ENCODE measurements at regions not wholly inside any gene's neighbourhood (a gene's known extent, or its start where the extent isn't known, plus 50 kb on each side); places are given as distances from the start of the nearest gene placed in this dataset.

GRCh38 chr7:112665709-112666108 is 124.5 kb downstream of the TMEM168 start (continued):
- TF ChIP-seq REST (IDR thresholded peaks at IDR 0.05; ENCODE audit: low read depth), result no peak
- no peak for TF ChIP-seq SRF (IDR thresholded peaks at IDR 0.05; ENCODE audit: low read depth)
- TF ChIP-seq FOSL1 (IDR thresholded peaks at IDR 0.05; ENCODE audit: low read depth), result no peak
- TF ChIP-seq POLR2A (IDR thresholded peaks at IDR 0.05; ENCODE audit: borderline replicate concordance, extremely low read depth, insufficient read depth, insufficient read length), result no peak
- TF ChIP-seq EGR1 (IDR thresholded peaks at IDR 0.05; ENCODE audit: low read depth), result no peak
- TF ChIP-seq ZFX (IDR thresholded peaks at IDR 0.05), result no peak
- TF ChIP-seq CTCF (IDR thresholded peaks at IDR 0.05 in 2 of 3, conservative IDR thresholded peaks at IDR 0.05 in 1 of 3; ENCODE audit: borderline replicate concordance in 1 of 3, insufficient read depth in 1 of 3, low read depth in 2 of 3, low read length in 2 of 3), result peak in 2 of 3 experiments; percentile 17 to 23; a peak in 3 of 6 replicates
- no peak for TF ChIP-seq SIN3A (IDR thresholded peaks at IDR 0.05; ENCODE audit: low read depth)
- TF ChIP-seq CBX3 (IDR thresholded peaks at IDR 0.05; ENCODE audit: low read depth), result no peak
- TF ChIP-seq JUND (IDR thresholded peaks at IDR 0.05), result no peak

- ChIA-PET RAD21 (ENCODE audit: low non-redundant PET in 1 of 2, low total read pairs in 2 of 2, uncharacterized antibody in 2 of 2, unreplicated experiment in 2 of 2) (no interaction called here), POLR2A (no interaction called here), CTCF (no interaction called here)
- no peak overlapping the region for H3K27ac ChIP-seq (ENCODE audit: low read depth, low read length)
- no peak overlapping the region for H3K4me3 ChIP-seq (replicated peaks in 1 of 2; ENCODE audit: low read depth in 1 of 2, low read length in 2 of 2)
- no peaks in the 10 kb centered on the region for H3K9me3 ChIP-seq (ENCODE audit: control insufficient read depth in 1 of 2, insufficient read depth in 1 of 2, low read depth in 1 of 2, low read length in 2 of 2)
- no peaks in the 10 kb centered on the region for H3K9me2 ChIP-seq (ENCODE audit: insufficient read depth)
- no peaks in the 10 kb centered on the region for H3K27me3 ChIP-seq (ENCODE audit: insufficient read depth, low read length)
- intact Hi-C loops (cut with micrococcal nuclease), result no loop called here
- no peak overlapping the region for H2AFZ ChIP-seq (ENCODE audit: low read depth, low read length, poor library complexity, severe bottlenecking)
- ATAC-seq (no peak), DNase-seq (ENCODE audit: low read depth, low spot score) (no peak)
- no TSS peak for BruUV-seq (replicated peaks)
- H3K36me3 ChIP-seq (ENCODE audit: control insufficient read depth in 1 of 2, insufficient read depth in 2 of 2, low read length in 2 of 2), result no peaks in the 10 kb centered on the region
- H3K9ac ChIP-seq (ENCODE audit: low read length), result no peak overlapping the region
- no peaks in the 10 kb centered on the region for H4K20me1 ChIP-seq (ENCODE audit: insufficient read depth)
- no peak overlapping the region for H3K4me2 ChIP-seq (ENCODE audit: low read length)
- H3K79me2 ChIP-seq (ENCODE audit: insufficient read depth, low read length), result no peaks in the 10 kb centered on the region
- H3K4me1 ChIP-seq (ENCODE audit: control insufficient read depth in 1 of 2, insufficient read depth in 2 of 2, low read length in 2 of 2), result no peaks in the 10 kb centered on the region
- TF ChIP-seq CEBPB (IDR thresholded peaks at IDR 0.05; ENCODE audit: low read depth) (no peak), POLR2A (IDR thresholded peaks at IDR 0.05; ENCODE audit: borderline replicate concordance, extremely low read depth, insufficient read depth, insufficient read length) (no peak), SRF (IDR thresholded peaks at IDR 0.05; ENCODE audit: low read depth) (no peak), JUND (IDR thresholded peaks at IDR 0.05) (no peak), MAX (IDR thresholded peaks at IDR 0.05) (no peak), POLR2AphosphoS5 (IDR thresholded peaks at IDR 0.05; ENCODE audit: low read depth, low read length) (no peak)
These were observed 121.6 kb downstream of the TMEM168 start for GRCh38 chr7:112668561-112668960.
